ENCODE measurements at regions not wholly inside any gene's neighbourhood (a gene's known extent, or its start where the extent isn't known, plus 50 kb on each side); places are given as distances from the start of the nearest gene placed in this dataset.

- H3K4me3 ChIP-seq = no peak overlapping the region
- TF ChIP-seq CTCF (IDR thresholded peaks at IDR 0.05; ENCODE audit: low read depth, low read length) = no peak
- no peaks in the 10 kb centered on the region for H3K27me3 ChIP-seq
- no peaks in the 10 kb centered on the region for H3K36me3 ChIP-seq
- peaks cover 12% of the 10 kb centered on the region for H3K4me1 ChIP-seq (ENCODE audit: low read depth)
- H3K27ac ChIP-seq = no peak overlapping the region
- H3K9me3 ChIP-seq (ENCODE audit: low read depth) = no peaks in the 10 kb centered on the region
- DNase-seq (ENCODE audit: low read depth in 1 of 2, low spot score in 1 of 2) = no peak
Observed at GRCh38 chr22:27648074-27648473, 153.5 kb downstream of the MN1 start.

- H3K4me1 ChIP-seq (ENCODE audit: low read depth) = peaks cover 12% of the 10 kb centered on the region
- TF ChIP-seq CTCF (IDR thresholded peaks at IDR 0.05; ENCODE audit: low read depth, low read length) = no peak
Observed at GRCh38 chr22:27648853-27649252, 152.7 kb downstream of the MN1 start.

GRCh38 chr22:27650572-27650971 is 151.0 kb downstream of the MN1 start:
- no peaks in the 10 kb centered on the region for H3K36me3 ChIP-seq
- no peak overlapping the region for H3K4me3 ChIP-seq
- DNase-seq (ENCODE audit: low read depth in 1 of 2, low spot score in 1 of 2) = no peak
- peaks cover 12% of the 10 kb centered on the region for H3K4me1 ChIP-seq (ENCODE audit: low read depth)
- H3K27me3 ChIP-seq = no peaks in the 10 kb centered on the region
- no peak overlapping the region for H3K27ac ChIP-seq
- TF ChIP-seq CTCF (IDR thresholded peaks at IDR 0.05; ENCODE audit: low read depth, low read length) = no peak
- no peaks in the 10 kb centered on the region for H3K9me3 ChIP-seq (ENCODE audit: low read depth)

More at GRCh38 chr22:27648853-27649252, 152.7 kb downstream of the MN1 start:
- Histone ChIP-seq H3K27me3 (no peaks in the 10 kb centered on the region), H3K36me3 (no peaks in the 10 kb centered on the region), H3K27ac (no peak overlapping the region), H3K4me3 (no peak overlapping the region), H3K9me3 (ENCODE audit: low read depth) (no peaks in the 10 kb centered on the region)
- no peak for DNase-seq (ENCODE audit: low read depth in 1 of 2, low spot score in 1 of 2)

- H3K27ac ChIP-seq = no peak overlapping the region
- DNase-seq (ENCODE audit: low read depth in 1 of 2, low spot score in 1 of 2) = no peak
Observed at GRCh38 chr22:27650985-27651384, 150.6 kb downstream of the MN1 start.

GRCh38 chr22:27651486-27651885 is 150.1 kb downstream of the MN1 start:
- no peaks in the 10 kb centered on the region for H3K36me3 ChIP-seq
- TF ChIP-seq CTCF (IDR thresholded peaks at IDR 0.05; ENCODE audit: low read depth, low read length) = no peak
- peaks cover 12% of the 10 kb centered on the region for H3K4me1 ChIP-seq (ENCODE audit: low read depth)
- H3K9me3 ChIP-seq (ENCODE audit: low read depth) = no peaks in the 10 kb centered on the region
- no peaks in the 10 kb centered on the region for H3K27me3 ChIP-seq
- peak overlapping the region; percentile 8 for H3K27ac ChIP-seq
- DNase-seq (ENCODE audit: low read depth in 1 of 2, low spot score in 1 of 2) = no peak
- no peak overlapping the region for H3K4me3 ChIP-seq

More at GRCh38 chr22:27650985-27651384, 150.6 kb downstream of the MN1 start:
- peaks cover 12% of the 10 kb centered on the region for H3K4me1 ChIP-seq (ENCODE audit: low read depth)
- no peaks in the 10 kb centered on the region for H3K27me3 ChIP-seq
- H3K36me3 ChIP-seq = no peaks in the 10 kb centered on the region
- no peaks in the 10 kb centered on the region for H3K9me3 ChIP-seq (ENCODE audit: low read depth)
- TF ChIP-seq CTCF (IDR thresholded peaks at IDR 0.05; ENCODE audit: low read depth, low read length) = no peak
- H3K4me3 ChIP-seq = no peak overlapping the region

Data from cardiac muscle cell (in vitro differentiated cells and primary cell).